Mesendoderm (in vitro differentiated cells): ENCODE measurements at regions not wholly inside any gene's neighbourhood (a gene's known extent, or its start where the extent isn't known, plus 50 kb on each side); places are given as distances from the start of the nearest gene placed in this dataset.
"Not testable (repeated sequence)": the region's sequence is repeated elsewhere in the genome, so short reads cannot be mapped to it uniquely, and the experiment has no call there.

ENCODE experiments used
- DNase-seq: peaks from one replicate; pipeline ENCODE4 v3.0.0; 2013
- H2AK5ac ChIP-seq: 2 replicates; pipeline ENCODE4 v1.6.1; 2013; ENCODE audit warnings: low read length, inconsistent platforms
- H2BK120ac ChIP-seq: 2 replicates; pipeline ENCODE4 v1.6.1; 2013; ENCODE audit warnings: low read depth, mild to moderate bottlenecking, low read length, moderate library complexity, mixed read lengths
- H2BK15ac ChIP-seq: replicated peaks from 2 replicates; pipeline ENCODE4 v1.6.1; 2013; ENCODE audit warnings: low read depth, mild to moderate bottlenecking, moderate library complexity
- H2BK5ac ChIP-seq: 2 replicates; pipeline ENCODE4 v1.6.1; 2013; ENCODE audit warnings: low read length, inconsistent platforms
- H3K18ac ChIP-seq: 2 replicates; pipeline ENCODE4 v1.6.1; 2013; ENCODE audit warnings: mild to moderate bottlenecking, low read length, mixed read lengths
- H3K23ac ChIP-seq: one replicate; pipeline ENCODE4 v1.6.1; 2013; ENCODE audit warnings: low read length
- H3K27ac ChIP-seq: 2 replicates; pipeline ENCODE4 v1.5.1; 2013; ENCODE audit warnings: low read depth, mild to moderate bottlenecking, inconsistent platforms, low read length, moderate library complexity
- H3K27me3 ChIP-seq: 2 replicates; pipeline ENCODE4 v1.6.1; 2013; ENCODE audit warnings: low read length, control low read depth, mild to moderate bottlenecking, inconsistent platforms; ENCODE audit not compliant: insufficient read depth, poor library complexity
- H3K36me3 ChIP-seq: 2 replicates; pipeline ENCODE4 v1.6.1; 2013; ENCODE audit warnings: low read length, inconsistent platforms; ENCODE audit not compliant: control insufficient read depth, insufficient read depth
- H3K4ac ChIP-seq: one replicate; pipeline ENCODE4 v1.6.1; 2013; ENCODE audit warnings: low read depth, mild to moderate bottlenecking, low read length, moderate library complexity
- H3K4me1 ChIP-seq: 2 replicates; pipeline ENCODE4 v1.6.1; 2013; ENCODE audit warnings: low read depth, low read length, inconsistent platforms; ENCODE audit not compliant: control insufficient read depth
- H3K4me2 ChIP-seq: 2 replicates; pipeline ENCODE4 v1.6.1; 2013; ENCODE audit warnings: low read length
- H3K4me3 ChIP-seq: 2 replicates; pipeline ENCODE4 v1.5.1; 2013; ENCODE audit warnings: mild to moderate bottlenecking, low read length
- H3K56ac ChIP-seq: one replicate; pipeline ENCODE4 v1.6.1; 2013; ENCODE audit warnings: low read length
- H3K79me1 ChIP-seq: 2 replicates; pipeline ENCODE4 v1.6.1; 2013; ENCODE audit warnings: low read length, inconsistent platforms
- H3K79me2 ChIP-seq: 2 replicates; pipeline ENCODE4 v1.6.1; 2013; ENCODE audit warnings: mild to moderate bottlenecking, low read length; ENCODE audit not compliant: control insufficient read depth, insufficient read depth
- H3K9ac ChIP-seq: 2 replicates; pipeline ENCODE4 v1.6.1; 2013; ENCODE audit warnings: low read length, inconsistent platforms
- H4K5ac ChIP-seq: one replicate; pipeline ENCODE4 v1.6.1; 2013; ENCODE audit warnings: low read length
- H4K8ac ChIP-seq: one replicate; pipeline ENCODE4 v1.6.1; 2013; ENCODE audit warnings: low read depth, mild to moderate bottlenecking, control low read depth, low read length, moderate library complexity
- WGBS: extraction: QIAGEN DNeasy Blood & Tissue Kit; methylation state at CpG from one replicate; pipeline ENCODE4 v1.1.7; 2013; ENCODE audit warnings: low lambda C conversion rate, missing lambda C conversion rate; ENCODE audit not compliant: insufficient coverage; ENCODE audit errors: extremely low coverage; 5-methylcytosine and 5-hydroxymethylcytosine counted together

- H4K5ac ChIP-seq: no peak overlapping the region
- no peak overlapping the region for H3K27ac ChIP-seq
- no peak overlapping the region for H3K56ac ChIP-seq
- no peak overlapping the region for H2BK5ac ChIP-seq
- H3K27me3 ChIP-seq: no peaks in the 10 kb centered on the region
- no peak overlapping the region for H2BK15ac ChIP-seq
- H3K18ac ChIP-seq: no peak overlapping the region
- H3K4ac ChIP-seq: no peak overlapping the region
- DNase-seq: peak; percentile 37
- H3K4me2 ChIP-seq: no peak overlapping the region
- H3K36me3 ChIP-seq: no peaks in the 10 kb centered on the region
- H2AK5ac ChIP-seq: peak overlapping the region; percentile 17
- H3K9ac ChIP-seq: no peak overlapping the region
- no peak overlapping the region for H3K23ac ChIP-seq
- no peak overlapping the region for H2BK120ac ChIP-seq
- no peak overlapping the region for H3K4me3 ChIP-seq
- no peaks in the 10 kb centered on the region for H3K79me2 ChIP-seq
- WGBS: no CpG with 5 or more reads among the region's 19 CpGs
- no peaks in the 10 kb centered on the region for H3K79me1 ChIP-seq
- H4K8ac ChIP-seq: no peak overlapping the region
- no peaks in the 10 kb centered on the region for H3K4me1 ChIP-seq
These were observed 154.1 kb downstream of the SH3BP4 start for GRCh38 chr2:235105821-235106359.

DNA sequence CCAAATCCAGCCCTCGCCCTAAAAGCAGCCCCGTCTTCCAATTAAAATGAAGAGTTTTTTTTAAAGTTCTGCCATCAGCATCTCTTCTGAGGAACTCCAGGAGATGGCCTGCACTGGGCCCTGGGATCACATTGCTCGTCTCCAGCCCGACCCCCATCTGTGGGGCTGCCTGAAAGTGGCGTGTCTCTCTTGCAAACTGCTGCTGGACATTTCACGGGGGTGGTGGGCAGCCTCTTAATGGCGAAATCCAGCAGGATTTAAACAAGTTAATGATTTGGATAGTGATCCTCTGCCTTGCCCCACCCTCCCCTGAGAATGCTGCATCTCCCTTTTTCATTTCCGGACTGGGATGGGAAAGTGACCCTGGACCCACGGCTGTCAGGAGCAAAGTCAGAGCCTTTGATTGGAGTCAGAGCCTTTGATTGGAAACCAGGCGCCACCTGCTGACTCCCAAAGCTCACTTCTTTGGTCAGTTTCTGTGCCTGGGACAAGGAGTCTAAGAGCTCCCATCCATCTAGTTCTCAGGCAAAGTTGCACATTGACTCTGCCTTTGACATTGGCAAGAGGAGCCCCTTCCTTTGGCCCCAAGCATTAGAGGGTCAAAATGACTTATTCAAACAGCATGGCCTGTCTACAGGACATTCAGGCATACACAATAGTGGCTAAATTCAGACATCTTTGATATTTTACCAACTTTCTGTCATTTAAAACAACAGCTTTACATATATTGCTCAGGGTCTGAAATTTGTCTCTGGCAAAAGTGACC lies 155.2 kb downstream of the SH3BP4 start:
- Histone ChIP-seq H2BK120ac (no peak overlapping the region), H3K79me2 (no peaks in the 10 kb centered on the region), H3K27me3 (no peaks in the 10 kb centered on the region), H2BK5ac (no peak overlapping the region), H3K23ac (no peak overlapping the region), H3K4me1 (no peaks in the 10 kb centered on the region), H2AK5ac (no peak overlapping the region), H3K18ac (no peak overlapping the region), H3K36me3 (no peaks in the 10 kb centered on the region), H3K27ac (no peak overlapping the region), H3K79me1 (no peaks in the 10 kb centered on the region), H3K4me3 (no peak overlapping the region), H3K9ac (no peak overlapping the region), H3K4ac (peak overlapping the region; percentile 40), H4K8ac (no peak overlapping the region), H3K56ac (no peak overlapping the region), H2BK15ac (no peak overlapping the region), H4K5ac (no peak overlapping the region), H3K4me2 (no peak overlapping the region)
- WGBS: no CpG with 5 or more reads among the region's 10 CpGs
- DNase-seq: peak; percentile 83

DNA sequence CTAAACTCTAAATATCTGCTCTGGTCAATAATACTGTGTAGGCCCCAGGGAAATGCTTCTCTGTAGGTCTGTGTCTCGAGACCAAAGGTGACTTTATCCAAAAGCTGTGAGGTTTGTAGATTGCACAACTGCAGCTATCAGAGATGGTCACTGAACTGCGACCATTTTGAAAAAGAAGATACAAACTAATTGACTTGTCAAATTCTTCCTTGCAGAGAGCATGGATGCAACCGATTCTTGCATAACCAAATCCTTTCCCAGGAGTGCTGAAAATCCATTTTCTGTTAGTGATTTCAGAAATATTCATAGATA lies 155.8 kb downstream of the SH3BP4 start:
- no peak overlapping the region for H2BK15ac ChIP-seq
- no peak overlapping the region for H4K8ac ChIP-seq
- H2BK5ac ChIP-seq: no peak overlapping the region
- no peak overlapping the region for H3K23ac ChIP-seq
- H3K18ac ChIP-seq: no peak overlapping the region
- no peak overlapping the region for H3K27ac ChIP-seq
- no peaks in the 10 kb centered on the region for H3K4me1 ChIP-seq
- H3K4ac ChIP-seq: no peak overlapping the region
- no peaks in the 10 kb centered on the region for H3K36me3 ChIP-seq
- no peaks in the 10 kb centered on the region for H3K79me1 ChIP-seq
- no peak overlapping the region for H4K5ac ChIP-seq
- H2BK120ac ChIP-seq: no peak overlapping the region
- no peak overlapping the region for H3K9ac ChIP-seq
- H3K27me3 ChIP-seq: no peaks in the 10 kb centered on the region
- WGBS: no CpG with 5 or more reads among the region's 3 CpGs
- no peaks in the 10 kb centered on the region for H3K79me2 ChIP-seq
- H3K56ac ChIP-seq: no peak overlapping the region
- DNase-seq: no peak
- H2AK5ac ChIP-seq: no peak overlapping the region
- H3K4me3 ChIP-seq: no peak overlapping the region
- no peak overlapping the region for H3K4me2 ChIP-seq

DNA sequence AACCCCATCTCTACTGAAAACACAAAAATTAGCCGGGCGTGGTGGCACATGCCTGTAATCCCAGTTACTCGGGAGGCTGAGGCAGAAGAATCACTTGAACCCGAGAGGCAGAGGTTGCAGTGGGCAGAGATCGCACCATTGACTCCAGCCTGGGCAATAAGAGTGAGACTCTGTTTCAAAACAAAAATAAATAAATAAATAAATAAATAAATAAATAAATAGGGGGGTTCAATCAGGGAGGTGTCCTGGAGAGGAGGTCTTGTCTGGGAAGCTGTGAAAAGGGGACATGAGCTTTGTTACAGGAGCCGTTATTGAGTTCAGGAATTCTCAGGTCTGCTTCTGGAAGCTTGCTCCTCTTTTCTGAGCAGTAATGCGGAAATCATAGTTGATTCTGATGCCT lies 157.7 kb downstream of the SH3BP4 start:
- H3K4ac ChIP-seq, H3K36me3 ChIP-seq, H3K9ac ChIP-seq, H3K27ac ChIP-seq, H2AK5ac ChIP-seq, H3K4me1 ChIP-seq, H3K27me3 ChIP-seq, H2BK5ac ChIP-seq, H2BK120ac ChIP-seq, H3K4me2 ChIP-seq, H3K18ac ChIP-seq, DNase-seq, H3K79me1 ChIP-seq, H2BK15ac ChIP-seq, H3K23ac ChIP-seq, H3K4me3 ChIP-seq, H4K5ac ChIP-seq, H3K79me2 ChIP-seq, H3K56ac ChIP-seq, H4K8ac ChIP-seq: not testable (repeated sequence)
- WGBS: no CpG with 5 or more reads among the region's 7 CpGs

GRCh38 chr2:235112365-235112764 lies 160.5 kb downstream of the SH3BP4 start:
- Histone ChIP-seq H3K79me1 (no peaks in the 10 kb centered on the region), H3K4me1 (no peaks in the 10 kb centered on the region), H2BK5ac (no peak overlapping the region), H3K4ac (no peak overlapping the region), H3K4me2 (no peak overlapping the region), H3K9ac (no peak overlapping the region), H2BK120ac (no peak overlapping the region), H3K56ac (no peak overlapping the region), H3K27me3 (no peaks in the 10 kb centered on the region), H3K4me3 (no peak overlapping the region), H3K36me3 (no peaks in the 10 kb centered on the region), H4K8ac (no peak overlapping the region), H4K5ac (no peak overlapping the region), H3K79me2 (no peaks in the 10 kb centered on the region), H2AK5ac (no peak overlapping the region), H3K23ac (no peak overlapping the region), H2BK15ac (no peak overlapping the region), H3K27ac (no peak overlapping the region), H3K18ac (no peak overlapping the region)
- DNase-seq: no peak
- WGBS: no CpG with 5 or more reads among the region's 4 CpGs

DNA sequence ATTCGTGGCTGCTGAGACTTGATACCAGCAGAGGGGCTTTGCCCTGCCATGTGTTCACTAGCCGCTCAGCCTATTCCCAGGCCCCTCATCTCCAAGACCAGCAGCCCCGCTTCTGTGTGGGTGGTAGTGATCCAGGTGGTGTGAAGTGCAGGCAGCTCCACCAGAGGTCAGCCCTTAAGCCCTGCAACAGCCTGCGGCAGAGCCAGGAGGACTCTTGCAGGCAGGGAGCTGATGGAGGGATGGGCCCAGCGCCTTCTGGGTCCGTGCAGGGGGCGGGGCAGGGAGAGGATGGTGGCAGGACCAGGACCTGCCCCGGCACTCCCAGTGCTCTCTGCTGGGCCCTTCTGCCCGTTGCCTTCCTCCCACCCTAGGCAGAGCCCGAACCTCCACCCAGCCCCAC lies 162.0 kb downstream of the SH3BP4 start:
- Histone ChIP-seq H4K5ac (no peak overlapping the region), H3K79me1 (no peaks in the 10 kb centered on the region), H4K8ac (no peak overlapping the region), H3K23ac (no peak overlapping the region), H3K18ac (no peak overlapping the region), H3K9ac (no peak overlapping the region), H3K4me2 (no peak overlapping the region), H3K27me3 (no peaks in the 10 kb centered on the region), H3K36me3 (no peaks in the 10 kb centered on the region), H3K4me3 (no peak overlapping the region), H3K79me2 (no peaks in the 10 kb centered on the region), H3K27ac (no peak overlapping the region), H2BK120ac (no peak overlapping the region), H2BK5ac (no peak overlapping the region), H3K56ac (peak overlapping the region; percentile 2), H2AK5ac (no peak overlapping the region), H2BK15ac (no peak overlapping the region), H3K4ac (no peak overlapping the region), H3K4me1 (no peaks in the 10 kb centered on the region)
- WGBS: no CpG with 5 or more reads among the region's 10 CpGs
- peak; percentile 87 for DNase-seq
